SK-N-MC (cell line): ENCODE measurements at regions not wholly inside any gene's neighbourhood (a gene's known extent, or its start where the extent isn't known, plus 50 kb on each side); places are given as distances from the start of the nearest gene placed in this dataset.

Source experiments
- EZH2 ChIP-seq: fragments of 200-600 bp; sonication (generic); IDR thresholded peaks from one replicate; pipeline ENCODE4 v1.6.1; 2017; ENCODE audit warnings: antibody characterized with exemption
- FOXP2 ChIP-seq: optimal IDR thresholded peaks from 2 replicates; pipeline ENCODE3; 2011; ENCODE audit warnings: mild to moderate bottlenecking, moderate library complexity; ENCODE audit not compliant: insufficient read depth; ENCODE audit errors: extremely low read length, control extremely low read depth
- POLR2AphosphoS5 ChIP-seq: IDR thresholded peaks from 2 replicates; pipeline ENCODE4 v1.6.1; 2012; ENCODE audit warnings: mild to moderate bottlenecking, low read depth, low read length, borderline replicate concordance

DNA sequence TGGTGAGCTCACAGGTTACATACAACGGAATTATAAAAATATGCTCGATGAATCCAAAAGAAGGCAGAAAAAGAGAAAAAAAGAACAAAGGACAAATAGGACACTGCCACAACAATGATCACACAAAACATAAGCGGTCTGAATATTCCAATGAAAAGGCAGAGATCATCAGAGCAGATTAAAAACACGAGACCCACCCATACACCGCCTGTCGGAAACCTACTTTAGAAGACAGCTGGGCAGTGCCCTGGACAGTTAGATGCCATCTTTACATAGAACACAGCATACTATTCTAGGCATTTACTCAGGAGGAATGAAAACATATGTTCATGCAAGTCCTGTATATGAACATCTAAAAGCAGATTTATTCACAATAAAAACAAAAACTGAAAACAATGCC lies 204.1 kb downstream of the TTLL2 start:
- TF ChIP-seq POLR2AphosphoS5 = no peak
- no peak for TF ChIP-seq EZH2
- no peak for TF ChIP-seq FOXP2
